ENCODE measurements at regions not wholly inside any gene's neighbourhood (a gene's known extent, or its start where the extent isn't known, plus 50 kb on each side); places are given as distances from the start of the nearest gene placed in this dataset.

GRCh38 chr10:10513067-10513466, 504.6 kb upstream of the CELF2 start:
- Mint-ChIP-seq H3K9me3 (ENCODE audit: unreplicated experiment) (no peaks in the 10 kb centered on the region), H3K4me3 (ENCODE audit: unreplicated experiment) (no peak overlapping the region), H3K4me1 (ENCODE audit: low read depth, unreplicated experiment) (peaks cover 4% of the 10 kb centered on the region), H3K27ac (ENCODE audit: unreplicated experiment) (no peak overlapping the region), H3K36me3 (ENCODE audit: low read depth, unreplicated experiment) (no peaks in the 10 kb centered on the region), H3K27me3 (ENCODE audit: low read depth, unreplicated experiment) (no peaks in the 10 kb centered on the region)
- Histone ChIP-seq H3K27ac (ENCODE audit: low read depth, low read length) (no peak overlapping the region), H3K4me3 (ENCODE audit: insufficient read depth, low read depth, low read length) (no peak overlapping the region), H3K36me3 (ENCODE audit: insufficient read depth, low read length) (no peaks in the 10 kb centered on the region), H4K20me1 (ENCODE audit: insufficient read depth, low read length) (no peaks in the 10 kb centered on the region), H3K9ac (ENCODE audit: low read length) (no peak overlapping the region), H3K9me3 (ENCODE audit: insufficient read depth, low read depth, low read length) (no peaks in the 10 kb centered on the region), H3K4me2 (ENCODE audit: low read length) (no peak overlapping the region), H3K4me1 (ENCODE audit: insufficient read depth, low read length) (no peaks in the 10 kb centered on the region), H3K27me3 (ENCODE audit: insufficient read depth, low read length) (no peaks in the 10 kb centered on the region), H3K79me2 (ENCODE audit: insufficient read depth, low read length) (no peaks in the 10 kb centered on the region), H2AFZ (ENCODE audit: low read depth, low read length) (no peak overlapping the region)
- DNase-seq (ENCODE audit: low read depth) (no peak), FAIRE-seq (no peak)
- TF ChIP-seq CTCF (IDR thresholded peaks at IDR 0.05; ENCODE audit: insufficient read depth, low read depth, low read length) (no peak), EZH2 (IDR thresholded peaks at IDR 0.05; ENCODE audit: insufficient read depth, low read length) (no peak)

- Histone ChIP-seq H3K4me3 (ENCODE audit: insufficient read depth, low read depth, low read length) (no peak overlapping the region), H3K36me3 (ENCODE audit: insufficient read depth, low read length) (no peaks in the 10 kb centered on the region), H3K4me1 (ENCODE audit: insufficient read depth, low read length) (no peaks in the 10 kb centered on the region), H3K27ac (ENCODE audit: low read depth, low read length) (no peak overlapping the region), H3K4me2 (ENCODE audit: low read length) (no peak overlapping the region), H3K79me2 (ENCODE audit: insufficient read depth, low read length) (no peaks in the 10 kb centered on the region), H4K20me1 (ENCODE audit: insufficient read depth, low read length) (no peaks in the 10 kb centered on the region), H3K9ac (ENCODE audit: low read length) (no peak overlapping the region), H2AFZ (ENCODE audit: low read depth, low read length) (no peak overlapping the region), H3K9me3 (ENCODE audit: insufficient read depth, low read depth, low read length) (no peaks in the 10 kb centered on the region), H3K27me3 (ENCODE audit: insufficient read depth, low read length) (no peaks in the 10 kb centered on the region)
- no peak overlapping the region for H3K4me3 Mint-ChIP-seq (ENCODE audit: unreplicated experiment)
- no peak for FAIRE-seq
- H3K27me3 Mint-ChIP-seq (ENCODE audit: low read depth, unreplicated experiment), result no peaks in the 10 kb centered on the region
- H3K36me3 Mint-ChIP-seq (ENCODE audit: low read depth, unreplicated experiment), result no peaks in the 10 kb centered on the region
- H3K4me1 Mint-ChIP-seq (ENCODE audit: low read depth, unreplicated experiment), result peaks cover 4% of the 10 kb centered on the region
- H3K27ac Mint-ChIP-seq (ENCODE audit: unreplicated experiment), result no peak overlapping the region
- H3K9me3 Mint-ChIP-seq (ENCODE audit: unreplicated experiment), result no peaks in the 10 kb centered on the region
- TF ChIP-seq CTCF (IDR thresholded peaks at IDR 0.05; ENCODE audit: insufficient read depth, low read depth, low read length) (no peak), EZH2 (IDR thresholded peaks at IDR 0.05; ENCODE audit: insufficient read depth, low read length) (no peak)
- no peak for DNase-seq (ENCODE audit: low read depth)
Observed at GRCh38 chr10:10513898-10514297, 503.8 kb upstream of the CELF2 start.

- Histone ChIP-seq H3K27me3 (ENCODE audit: insufficient read depth, low read length) (no peaks in the 10 kb centered on the region), H3K4me1 (ENCODE audit: insufficient read depth, low read length) (no peaks in the 10 kb centered on the region), H4K20me1 (ENCODE audit: insufficient read depth, low read length) (no peaks in the 10 kb centered on the region), H3K79me2 (ENCODE audit: insufficient read depth, low read length) (no peaks in the 10 kb centered on the region), H3K4me3 (ENCODE audit: insufficient read depth, low read depth, low read length) (no peak overlapping the region), H3K4me2 (ENCODE audit: low read length) (no peak overlapping the region), H3K9ac (ENCODE audit: low read length) (no peak overlapping the region), H3K27ac (ENCODE audit: low read depth, low read length) (no peak overlapping the region), H3K9me3 (ENCODE audit: insufficient read depth, low read depth, low read length) (no peaks in the 10 kb centered on the region), H3K36me3 (ENCODE audit: insufficient read depth, low read length) (no peaks in the 10 kb centered on the region), H2AFZ (ENCODE audit: low read depth, low read length) (no peak overlapping the region)
- H3K4me3 Mint-ChIP-seq (ENCODE audit: unreplicated experiment), result no peak overlapping the region
- H3K36me3 Mint-ChIP-seq (ENCODE audit: low read depth, unreplicated experiment), result no peaks in the 10 kb centered on the region
- FAIRE-seq (no peak), DNase-seq (ENCODE audit: low read depth) (no peak)
- no peak overlapping the region for H3K27ac Mint-ChIP-seq (ENCODE audit: unreplicated experiment)
- H3K27me3 Mint-ChIP-seq (ENCODE audit: low read depth, unreplicated experiment), result no peaks in the 10 kb centered on the region
- H3K9me3 Mint-ChIP-seq (ENCODE audit: unreplicated experiment), result no peaks in the 10 kb centered on the region
- TF ChIP-seq CTCF (IDR thresholded peaks at IDR 0.05; ENCODE audit: insufficient read depth, low read depth, low read length) (no peak), EZH2 (IDR thresholded peaks at IDR 0.05; ENCODE audit: insufficient read depth, low read length) (no peak)
- H3K4me1 Mint-ChIP-seq (ENCODE audit: low read depth, unreplicated experiment), result peaks cover 4% of the 10 kb centered on the region
Observed at GRCh38 chr10:10514797-10515196, 502.9 kb upstream of the CELF2 start.
